ENCODE measurements at regions not wholly inside any gene's neighbourhood (a gene's known extent, or its start where the extent isn't known, plus 50 kb on each side); places are given as distances from the start of the nearest gene placed in this dataset.

GRCh38 chr2:49804111-49804510 is 649.8 kb upstream of the FSHR start:
- H3K27me3 ChIP-seq (ENCODE audit: control insufficient read depth, insufficient read depth, low read length): no peaks in the 10 kb centered on the region
- FAIRE-seq: no peak
- H3K36me3 ChIP-seq (ENCODE audit: control insufficient read depth, insufficient read depth, low read length): no peaks in the 10 kb centered on the region
- TF ChIP-seq CTCF (IDR thresholded peaks at IDR 0.05; ENCODE audit: insufficient read depth, low read length, severe bottlenecking): no peak
- no peak overlapping the region for H3K4me3 ChIP-seq (ENCODE audit: low read depth, low read length)
- no peak for DNase-seq (ENCODE audit: low read depth)

GRCh38 chr2:49801898-49802450 is 647.7 kb upstream of the FSHR start:
- Histone ChIP-seq H3K27me3 (ENCODE audit: control insufficient read depth, insufficient read depth, low read length) (no peaks in the 10 kb centered on the region), H3K36me3 (ENCODE audit: control insufficient read depth, insufficient read depth, low read length) (no peaks in the 10 kb centered on the region), H3K4me3 (ENCODE audit: low read depth, low read length) (no peak overlapping the region)
- FAIRE-seq (no peak), DNase-seq (ENCODE audit: low read depth) (no peak)
- no peak for TF ChIP-seq CTCF (IDR thresholded peaks at IDR 0.05; ENCODE audit: insufficient read depth, low read length, severe bottlenecking)

- Histone ChIP-seq H3K4me3 (ENCODE audit: low read depth, low read length) (no peak overlapping the region), H3K27me3 (ENCODE audit: control insufficient read depth, insufficient read depth, low read length) (no peaks in the 10 kb centered on the region), H3K36me3 (ENCODE audit: control insufficient read depth, insufficient read depth, low read length) (no peaks in the 10 kb centered on the region)
- DNase-seq (ENCODE audit: low read depth) (no peak), FAIRE-seq (no peak)
- TF ChIP-seq CTCF (IDR thresholded peaks at IDR 0.05; ENCODE audit: insufficient read depth, low read length, severe bottlenecking): no peak
Observed at GRCh38 chr2:49798570-49798969, 644.3 kb upstream of the FSHR start.

- H3K27me3 ChIP-seq (ENCODE audit: control insufficient read depth, insufficient read depth, low read length): no peaks in the 10 kb centered on the region
- no peak overlapping the region for H3K4me3 ChIP-seq (ENCODE audit: low read depth, low read length)
- no peaks in the 10 kb centered on the region for H3K36me3 ChIP-seq (ENCODE audit: control insufficient read depth, insufficient read depth, low read length)
- no peak for TF ChIP-seq CTCF (IDR thresholded peaks at IDR 0.05; ENCODE audit: insufficient read depth, low read length, severe bottlenecking)
- FAIRE-seq (no peak), DNase-seq (ENCODE audit: low read depth) (no peak)
Observed at GRCh38 chr2:49796266-49796665, 642.0 kb upstream of the FSHR start.

GRCh38 chr2:49794396-49794795 is 640.1 kb upstream of the FSHR start:
- Histone ChIP-seq H3K27me3 (ENCODE audit: control insufficient read depth, insufficient read depth, low read length) (no peaks in the 10 kb centered on the region), H3K36me3 (ENCODE audit: control insufficient read depth, insufficient read depth, low read length) (no peaks in the 10 kb centered on the region), H3K4me3 (ENCODE audit: low read depth, low read length) (no peak overlapping the region)
- no peak for FAIRE-seq
- no peak for DNase-seq (ENCODE audit: low read depth)
- no peak for TF ChIP-seq CTCF (IDR thresholded peaks at IDR 0.05; ENCODE audit: insufficient read depth, low read length, severe bottlenecking)

GRCh38 chr2:49788300-49788699 is 634.0 kb upstream of the FSHR start:
- Histone ChIP-seq H3K36me3 (ENCODE audit: control insufficient read depth, insufficient read depth, low read length) (no peaks in the 10 kb centered on the region), H3K4me3 (ENCODE audit: low read depth, low read length) (no peak overlapping the region), H3K27me3 (ENCODE audit: control insufficient read depth, insufficient read depth, low read length) (no peaks in the 10 kb centered on the region)
- DNase-seq (ENCODE audit: low read depth) (no peak), FAIRE-seq (no peak)
- no peak for TF ChIP-seq CTCF (IDR thresholded peaks at IDR 0.05; ENCODE audit: insufficient read depth, low read length, severe bottlenecking)

All from bronchial epithelial cell (primary cell).